HepG2 (cell line): ENCODE measurements at regions not wholly inside any gene's neighbourhood (a gene's known extent, or its start where the extent isn't known, plus 50 kb on each side); places are given as distances from the start of the nearest gene placed in this dataset.
"Not testable (repeated sequence)": the region's sequence is repeated elsewhere in the genome, so short reads cannot be mapped to it uniquely, and the experiment has no call there.

Experiments used
- ATAC-seq: fragments of 200-7000 bp; cut with Tn5 transposase; 3 replicates; pipeline ENCODE4 v1.9.1; 2020; ENCODE audit warnings: mild to moderate bottlenecking, moderate library complexity
- BruUV-seq: library from RNA; stranded (reverse); fragments of 400-500 nt; replicated peaks from 2 replicates; lab custom pipeline; 2021; lab: Mats Ljungman, UMichigan
- CTCF ChIA-PET: fragments of 300-600 bp; formaldehyde crosslinking; extraction: SDS; loops from one replicate; lab custom pipeline; 2021; ENCODE audit warnings: low total read pairs, inconsistent platforms, low intra/inter-chr PET ratio; lab: Yijun Ruan, JAX
- POLR2A ChIA-PET: fragments of 350-600 bp; sonication (Branson Sonifier 250); formaldehyde crosslinking; loops from one replicate; lab custom pipeline; 2020; ENCODE audit warnings: antibody characterized with exemption, inconsistent platforms; lab: Yijun Ruan, JAX
- DNase-seq: peaks from one replicate; pipeline ENCODE4 v3.0.0-alpha.2; 2015; ENCODE audit warnings: low spot score
- FAIRE-seq: peaks from 3 replicates; lab custom pipeline; 2011; peaks lifted over from hg19 to GRCh38; lab: Jason Lieb, UNC
- H2AFZ ChIP-seq: one replicate; pipeline ENCODE4 v1.6.1; 2011; ENCODE audit warnings: low read length, inconsistent platforms
- H3K27ac ChIP-seq: fragments of 300-600 bp; 3 replicates; pipeline ENCODE4 v1.8.0; 2011; ENCODE audit warnings: mixed run types, mild to moderate bottlenecking, mixed read lengths, low read length, inconsistent platforms; ENCODE audit not compliant: insufficient read depth; ENCODE audit errors: extremely low read length
- H3K27me3 ChIP-seq, 2 experiments: fragments of 200-600 bp in 1 of 2; 2 replicates in 1 of 2; 3 replicates in 1 of 2; pipeline versions ENCODE4 v1.6.0 to v1.8.0; 2011; ENCODE audit warnings: low read length in 2 of 2, mild to moderate bottlenecking in 2 of 2, moderate library complexity in 2 of 2, inconsistent platforms in 1 of 2; ENCODE audit not compliant: insufficient read depth in 2 of 2, control insufficient read depth in 1 of 2
- H3K36me3 ChIP-seq, 2 experiments: fragments of 200-600 bp in 1 of 2; replicated peaks in 1 of 2; 2 replicates in 1 of 2; 3 replicates in 1 of 2; pipeline versions ENCODE4 v1.5.1 to v1.8.0; 2011; ENCODE audit warnings: low read length in 2 of 2, inconsistent platforms in 1 of 2; ENCODE audit not compliant: insufficient read depth in 2 of 2, control insufficient read depth in 1 of 2
- H3K4me1 ChIP-seq: 2 replicates; pipeline ENCODE4 v1.5.1; 2012; ENCODE audit warnings: low read length, inconsistent platforms; ENCODE audit not compliant: insufficient read depth
- H3K4me2 ChIP-seq: 2 replicates; pipeline ENCODE4 v1.6.0; 2011; ENCODE audit warnings: low read depth, low read length, inconsistent platforms
- H3K4me3 ChIP-seq, 3 experiments: fragments of 200-600 bp in 1 of 3; sonication (generic), shearing (Covaris generic) in 1 of 3; replicated peaks in 1 of 3; 2 replicates each; pipeline ENCODE4 v1.5.1; 2011 to 2016; ENCODE audit warnings: low read length in 3 of 3, inconsistent platforms in 2 of 3, low read depth in 2 of 3, mild to moderate bottlenecking in 2 of 3, control low read depth in 1 of 3, mixed read lengths in 1 of 3; ENCODE audit not compliant: insufficient read depth in 1 of 3
- H3K79me2 ChIP-seq: one replicate; pipeline ENCODE4 v1.6.1; 2011; ENCODE audit warnings: low read length, inconsistent platforms; ENCODE audit not compliant: insufficient read depth
- H3K9ac ChIP-seq: 2 replicates; pipeline ENCODE4 v1.6.0; 2011; ENCODE audit warnings: mild to moderate bottlenecking, low read depth, low read length, inconsistent platforms; ENCODE audit not compliant: insufficient read depth
- H3K9me3 ChIP-seq: 2 replicates; pipeline ENCODE4 v1.5.1; 2012; ENCODE audit warnings: mild to moderate bottlenecking, low read length
- H4K20me1 ChIP-seq: 2 replicates; pipeline ENCODE4 v1.6.0; 2011; ENCODE audit warnings: inconsistent platforms, mild to moderate bottlenecking, low read length, moderate library complexity; ENCODE audit not compliant: insufficient read depth
- ARID4A ChIP-seq: sonication (generic); formaldehyde crosslinking; IDR thresholded peaks from 2 replicates; pipeline ENCODE4 v1.5.0; 2020; ENCODE audit warnings: mild to moderate bottlenecking, missing genetic modification reagents, borderline replicate concordance
- CEBPB ChIP-seq: IDR thresholded peaks from 2 replicates; pipeline ENCODE4 v1.6.1; 2011; ENCODE audit warnings: low read depth, low read length, improper control_type of control experiment, borderline replicate concordance
- GATAD1 ChIP-seq: IDR thresholded peaks from 2 replicates; pipeline ENCODE4 v1.6.1; 2016; ENCODE audit warnings: missing genetic modification reagents, missing compliant biosample characterization
- TMF1 ChIP-seq: sonication (generic); formaldehyde crosslinking; IDR thresholded peaks from 2 replicates; pipeline ENCODE4 v1.8.1; 2022; ENCODE audit warnings: low read depth, missing genetic modification reagents
- U2AF2 ChIP-seq: fragments of 200-400 bp; formaldehyde crosslinking; IDR thresholded peaks from 2 replicates; pipeline ENCODE4 v1.6.1; 2017; ENCODE audit warnings: low read depth, mild to moderate bottlenecking, low read length
- ZFP1 ChIP-seq: IDR thresholded peaks from 2 replicates; pipeline ENCODE4 v1.6.1; 2016
- ZNF782 ChIP-seq: sonication (generic); formaldehyde crosslinking; IDR thresholded peaks from 2 replicates; pipeline ENCODE4 v1.4.0; 2020; ENCODE audit warnings: missing genetic modification reagents, mild to moderate bottlenecking, borderline replicate concordance
- WGBS: methylation state at CpG from one replicate; pipeline ENCODE4 v1.1.6; 2017; ENCODE audit warnings: low lambda C conversion rate; 5-methylcytosine and 5-hydroxymethylcytosine counted together
- in situ Hi-C: cut with HindIII; loops from 2 replicates; pipeline ENCODE4 v1.10.0; 2017; ENCODE audit warnings: low pct_unique_long_range_greater_than_20kb; ENCODE audit not compliant: extremely low pct_ligation_motif_present
- intact Hi-C: fragments of 100-400 bp; cut with micrococcal nuclease; formaldehyde crosslinking; loops from one replicate; pipeline ENCODE4 v1.10.0; 2022; ENCODE audit not compliant: unreplicated experiment
- TF ChIP-seq, protein P1 (sequence below): sonication (generic); formaldehyde crosslinking; IDR thresholded peaks from 2 replicates; pipeline ENCODE4 v1.8.1; 2022; ENCODE audit warnings: mild to moderate bottlenecking, missing genetic modification reagents

DNA sequence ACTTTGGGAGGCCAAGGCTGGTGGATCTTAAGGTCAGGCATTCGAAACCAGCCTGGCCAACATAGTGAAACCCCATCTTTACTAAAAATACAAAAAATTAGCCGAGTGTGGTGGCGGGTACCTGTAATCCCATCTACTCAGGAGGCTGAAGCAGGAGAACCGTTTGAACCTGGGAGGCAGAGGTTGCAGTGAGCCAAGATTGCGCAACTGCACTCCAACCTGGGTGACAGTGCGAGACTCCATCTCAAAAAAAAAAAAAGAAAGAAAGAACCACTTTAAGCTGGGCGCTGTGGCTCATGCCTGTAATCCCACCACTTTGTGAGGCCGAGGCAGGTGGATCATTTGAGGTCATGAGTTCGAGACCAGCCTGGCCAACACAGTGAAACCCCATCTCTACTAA, 119.8 kb upstream of the NETO1 start:
- BruUV-seq, ATAC-seq, in situ Hi-C loops, H3K36me3 ChIP-seq, H3K27ac ChIP-seq, H3K27me3 ChIP-seq, H3K79me2 ChIP-seq, POLR2A ChIA-PET, FAIRE-seq, H2AFZ ChIP-seq, CTCF ChIA-PET, H3K9ac ChIP-seq, H4K20me1 ChIP-seq, H3K4me1 ChIP-seq, DNase-seq, H3K4me3 ChIP-seq, H3K4me2 ChIP-seq: not testable (repeated sequence)
- peaks cover 15% of the 10 kb centered on the region; the same call in 1 of the 2 replicates for H3K9me3 ChIP-seq
- intact Hi-C loops: loop anchor here (5.0 kb wide), 1 partner anchor 1595 kb away; no protein-coding TSS in a partner anchor
- 22% methylated on average over 9 of the region's 9 CpGs for WGBS
- peak; percentile 41 for TF ChIP-seq CEBPB

GRCh38 chr18:72986103-72986502, 118.3 kb upstream of the NETO1 start:
- H3K4me3 ChIP-seq: no peak overlapping the region

More at GRCh38 chr18:72986103-72986502, 118.3 kb upstream of the NETO1 start:
- H3K27me3 ChIP-seq: no peaks in the 10 kb centered on the region
- no peak for DNase-seq
- no peaks in the 10 kb centered on the region for H3K36me3 ChIP-seq
- H3K9ac ChIP-seq: no peak overlapping the region
- in situ Hi-C loops: no loop called here
- BruUV-seq: no TSS peak
- no peak overlapping the region for H3K27ac ChIP-seq
- no peak overlapping the region for H3K4me2 ChIP-seq
- intact Hi-C loops: loop anchor here (5.0 kb wide), 1 partner anchor 1594 kb away; no protein-coding TSS in a partner anchor
- WGBS: 2% methylated on average over 1 of the region's 1 CpG
- CTCF ChIA-PET: no interaction called here
- FAIRE-seq: no peak
- ATAC-seq: no peak
- H4K20me1 ChIP-seq: no peaks in the 10 kb centered on the region
- H3K9me3 ChIP-seq: peaks cover 15% of the 10 kb centered on the region; the same call in 1 of the 2 replicates
- no peaks in the 10 kb centered on the region for H3K4me1 ChIP-seq
- TF ChIP-seq ARID4A (CRISPR knock-in tag) (no peak), TMF1 (CRISPR knock-in tag) (no peak), ZNF782 (CRISPR knock-in tag) (no peak), U2AF2 (no peak), GATAD1 (CRISPR knock-in tag) (no peak), ZFP1 (CRISPR knock-in tag) (no peak)
- TF ChIP-seq, protein P1, sequence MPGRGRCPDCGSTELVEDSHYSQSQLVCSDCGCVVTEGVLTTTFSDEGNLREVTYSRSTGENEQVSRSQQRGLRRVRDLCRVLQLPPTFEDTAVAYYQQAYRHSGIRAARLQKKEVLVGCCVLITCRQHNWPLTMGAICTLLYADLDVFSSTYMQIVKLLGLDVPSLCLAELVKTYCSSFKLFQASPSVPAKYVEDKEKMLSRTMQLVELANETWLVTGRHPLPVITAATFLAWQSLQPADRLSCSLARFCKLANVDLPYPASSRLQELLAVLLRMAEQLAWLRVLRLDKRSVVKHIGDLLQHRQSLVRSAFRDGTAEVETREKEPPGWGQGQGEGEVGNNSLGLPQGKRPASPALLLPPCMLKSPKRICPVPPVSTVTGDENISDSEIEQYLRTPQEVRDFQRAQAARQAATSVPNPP: no peak
- TF ChIP-seq, all 625 proteins: peak for 0
- Histone ChIP-seq H2AFZ (no peak overlapping the region), H3K79me2 (no peaks in the 10 kb centered on the region)
- POLR2A ChIA-PET: no interaction called here
